Activated naive CD4-positive, alpha-beta T cell treated with anti-CD3 and anti-CD28 coated beads, Interleukin-2, amount 50 U/mL, for 72 hours (primary cell): ENCODE measurements at regions not wholly inside any gene's neighbourhood (a gene's known extent, or its start where the extent isn't known, plus 50 kb on each side); places are given as distances from the start of the nearest gene placed in this dataset.

Experiments used
- ATAC-seq, 2 donors: fragments of 150-1000 bp; cut with Tn5 transposase; 2 replicates each; pipeline ENCODE4 v1.10.0; 2021; ENCODE audit warnings: mild to moderate bottlenecking in 2 of 2, moderate library complexity in 2 of 2
- DNase-seq, 2 donors: peaks; one replicate each; pipeline ENCODE4 v3.0.0; 2021 to 2022; ENCODE audit warnings: low spot score in 2 of 2
- H3K27ac Mint-ChIP-seq, 2 donors: one replicate each; pipeline ENCODE4 v1.8.0; 2022; ENCODE audit warnings: mild to moderate bottlenecking in 2 of 2, mixed read lengths in 2 of 2
- H3K36me3 Mint-ChIP-seq, 2 donors: one replicate each; pipeline ENCODE4 v1.8.0; 2022; ENCODE audit warnings: mixed read lengths in 2 of 2
- H3K9me3 Mint-ChIP-seq, 2 donors: one replicate each; pipeline ENCODE4 v1.8.0; 2022; ENCODE audit warnings: mixed read lengths in 2 of 2

DNA sequence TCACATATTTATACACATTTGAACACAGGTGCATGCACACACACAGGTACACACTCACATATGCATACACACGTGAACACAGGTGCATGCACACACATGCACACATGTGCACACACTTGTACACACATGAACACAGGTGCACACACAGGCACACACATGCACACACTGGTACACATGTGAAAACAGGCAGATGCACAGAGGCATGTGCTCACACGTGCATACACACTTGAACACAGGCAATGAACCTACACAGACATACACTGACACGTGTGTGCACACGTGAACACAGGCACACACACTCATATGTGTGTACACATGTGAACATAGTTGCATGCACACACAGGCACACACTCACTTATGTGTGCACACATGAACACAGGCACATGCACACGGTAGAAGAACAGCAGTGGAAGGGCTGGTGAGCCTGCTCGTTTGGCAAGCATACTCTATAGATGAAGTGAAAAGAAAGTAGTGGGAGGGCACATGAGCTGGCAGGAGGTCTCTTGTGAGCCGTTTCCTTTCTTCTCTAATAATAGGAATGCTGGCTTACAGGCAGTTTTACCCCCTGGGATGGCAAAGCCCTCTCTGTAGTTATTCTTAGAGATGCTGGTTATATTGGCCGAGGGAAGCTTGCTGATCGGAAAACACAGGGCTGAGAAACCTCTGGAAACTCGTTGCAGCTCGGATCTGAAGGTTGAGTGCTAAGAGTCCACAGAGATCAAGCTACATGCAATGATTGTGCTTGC, 279.6 kb upstream of the CLNK start:
- no peak for ATAC-seq
- Mint-ChIP-seq H3K9me3 (peaks cover 9 to 13% of the 10 kb centered on the region in 2 donors), H3K27ac (no peak overlapping the region), H3K36me3 (no peaks in the 10 kb centered on the region)
- DNase-seq, result no peak

- Mint-ChIP-seq H3K36me3 (no peaks in the 10 kb centered on the region), H3K27ac (no peak overlapping the region), H3K9me3 (peaks cover 9 to 13% of the 10 kb centered on the region in 2 donors)
- no peak for ATAC-seq
- DNase-seq, result no peak
Measured at GRCh38 chr4:10963241-10963640, 278.7 kb upstream of the CLNK start.

DNA sequence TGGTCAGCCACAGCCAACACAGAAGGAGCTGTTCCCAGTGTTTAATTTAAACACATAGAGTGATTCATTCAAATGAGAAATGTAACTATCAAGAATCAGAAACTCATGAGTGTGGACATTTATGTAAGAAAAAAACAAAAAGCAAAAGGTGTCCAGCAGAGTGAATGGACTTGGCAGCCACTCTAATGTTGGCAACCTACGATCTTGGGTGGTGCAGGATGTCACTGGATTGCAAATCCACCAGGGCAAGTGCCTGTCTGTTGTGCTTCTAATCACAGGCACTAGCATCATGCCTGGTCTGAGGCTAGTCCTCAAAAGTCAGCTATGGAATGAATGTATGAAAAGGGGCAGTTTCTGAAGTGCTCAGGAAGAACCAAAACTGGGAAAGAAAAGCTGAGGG, 277.7 kb upstream of the CLNK start:
- ATAC-seq (no peak), DNase-seq (no peak)
- Mint-ChIP-seq H3K36me3 (no peaks in the 10 kb centered on the region), H3K9me3 (peaks cover 9 to 13% of the 10 kb centered on the region in 2 donors), H3K27ac (no peak overlapping the region)

DNA sequence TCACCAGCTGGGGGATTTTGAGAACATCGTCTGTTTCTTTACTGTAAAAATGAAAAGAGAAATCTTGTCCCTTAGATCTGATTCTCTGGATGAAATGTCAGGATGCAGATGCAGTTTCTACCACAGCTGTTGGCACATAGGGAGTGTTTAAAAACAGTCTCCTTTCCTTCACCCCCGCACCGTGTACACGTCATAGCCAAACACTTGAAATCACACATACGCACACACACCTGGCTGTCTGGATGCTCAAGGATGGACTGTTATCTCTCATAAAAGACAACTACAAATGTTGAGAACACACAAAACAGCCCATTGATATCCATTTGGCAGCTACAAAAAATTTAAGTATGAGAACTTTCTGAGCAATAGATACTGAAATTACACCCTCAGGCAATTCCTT, 275.8 kb upstream of the CLNK start:
- Mint-ChIP-seq H3K27ac (no peak overlapping the region), H3K9me3 (peaks cover 13% of the 10 kb centered on the region in 2 donors), H3K36me3 (no peaks in the 10 kb centered on the region)
- peak in 1 of 2 donors; percentile 54 for ATAC-seq
- DNase-seq, result no peak

DNA sequence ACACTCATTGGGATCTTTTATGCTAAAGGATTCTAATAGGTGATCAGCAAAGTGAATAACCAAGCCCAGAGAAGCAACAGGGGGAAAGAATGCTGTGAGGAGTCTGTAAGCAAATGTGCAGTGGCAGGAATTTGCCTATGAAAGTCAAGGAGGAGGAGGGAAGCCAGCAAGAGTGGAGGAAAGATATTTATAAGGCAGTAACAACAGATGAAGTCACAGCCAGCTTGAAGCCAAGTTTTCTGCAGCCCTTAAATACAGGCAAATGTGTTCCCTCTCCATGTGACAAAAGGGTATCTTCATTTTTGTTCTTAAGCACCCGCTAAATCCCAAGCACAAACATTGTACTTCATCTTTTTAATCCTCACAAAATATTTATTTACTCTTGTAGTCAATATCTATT, 275.0 kb upstream of the CLNK start:
- H3K9me3 Mint-ChIP-seq, result peaks cover 9 to 13% of the 10 kb centered on the region in 2 donors
- ATAC-seq (no peak), DNase-seq (no peak)
- no peaks in the 10 kb centered on the region for H3K36me3 Mint-ChIP-seq
- H3K27ac Mint-ChIP-seq, result no peak overlapping the region

- Mint-ChIP-seq H3K9me3 (peaks cover 2 to 5% of the 10 kb centered on the region in 2 donors), H3K27ac (no peak overlapping the region), H3K36me3 (no peaks in the 10 kb centered on the region)
- DNase-seq, result no peak
- no peak for ATAC-seq
Measured at GRCh38 chr4:10958226-10958856, 273.8 kb upstream of the CLNK start.

GRCh38 chr4:10951306-10951705, 266.7 kb upstream of the CLNK start:
- ATAC-seq, result no peak
- Mint-ChIP-seq H3K27ac (no peak overlapping the region), H3K9me3 (peaks cover 4 to 14% of the 10 kb centered on the region in 2 donors), H3K36me3 (no peaks in the 10 kb centered on the region)
- DNase-seq, result no peak

DNA sequence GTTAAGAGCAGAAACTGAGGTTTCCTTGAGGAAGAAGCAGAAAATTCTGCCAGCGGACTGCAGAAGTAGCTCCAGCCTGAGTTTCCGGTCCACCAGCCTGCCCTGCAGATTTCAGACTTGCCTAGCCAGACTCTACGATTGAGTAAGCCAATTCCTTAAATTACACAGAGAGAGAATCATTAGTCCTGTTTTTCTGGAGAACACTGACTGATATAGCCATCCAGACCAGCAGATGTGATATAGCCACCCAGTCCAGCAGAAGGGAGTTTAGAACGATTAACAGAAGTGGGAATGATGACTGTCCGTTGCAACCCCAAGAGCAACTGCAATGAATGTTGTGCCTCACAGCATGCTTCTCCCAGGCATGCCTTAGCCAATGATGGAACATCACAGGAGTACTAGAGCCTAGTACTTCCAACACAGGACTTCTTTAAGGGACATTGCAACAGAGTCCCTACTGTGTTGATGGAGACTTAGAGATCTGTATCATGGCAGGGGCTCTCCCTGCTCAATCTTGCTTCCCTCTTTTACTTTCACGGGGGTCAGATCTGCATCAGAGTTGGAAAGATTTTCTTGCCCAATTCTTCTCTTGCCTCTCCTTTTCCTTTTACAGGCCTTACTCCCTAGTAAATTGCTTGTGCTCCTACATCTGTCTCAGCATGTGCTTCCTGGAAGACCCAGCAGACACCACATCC, 264.6 kb upstream of the CLNK start:
- H3K36me3 Mint-ChIP-seq, result no peaks in the 10 kb centered on the region
- DNase-seq (no peak), ATAC-seq (no peak)
- peaks cover 3 to 19% of the 10 kb centered on the region in 2 donors for H3K9me3 Mint-ChIP-seq
- H3K27ac Mint-ChIP-seq, result no peak overlapping the region

GRCh38 chr4:10947898-10948297, 263.3 kb upstream of the CLNK start:
- no peak for DNase-seq
- no peak for ATAC-seq
- Mint-ChIP-seq H3K27ac (no peak overlapping the region), H3K9me3 (peaks cover 3 to 14% of the 10 kb centered on the region in 2 donors), H3K36me3 (no peaks in the 10 kb centered on the region)

DNA sequence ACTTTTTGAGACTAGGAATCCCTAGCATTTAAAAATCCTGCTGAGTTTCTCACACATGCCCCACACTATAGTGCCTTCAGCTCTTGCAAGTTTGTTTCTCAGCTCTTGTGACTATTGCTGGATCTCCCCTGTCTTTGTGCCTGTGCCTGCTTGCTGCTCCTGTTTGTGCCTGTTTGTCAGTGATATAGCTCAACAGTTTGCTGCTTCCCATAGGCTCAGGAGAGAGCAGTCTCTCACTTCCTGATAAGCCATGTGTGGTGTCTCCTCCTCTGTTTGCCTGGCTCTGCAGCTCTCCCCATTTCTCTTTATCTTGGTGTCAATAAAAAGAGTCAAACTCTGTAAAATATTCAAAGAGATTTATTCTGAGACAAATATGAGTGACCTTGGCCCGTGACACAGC, 259.8 kb upstream of the CLNK start:
- Mint-ChIP-seq H3K9me3 (peaks cover 14 to 25% of the 10 kb centered on the region in 2 donors), H3K27ac (no peak overlapping the region), H3K36me3 (peaks cover 8 to 10% of the 10 kb centered on the region in 2 donors)
- DNase-seq, result no peak
- ATAC-seq, result no peak

- ATAC-seq (no peak), DNase-seq (no peak)
- Mint-ChIP-seq H3K9me3 (peaks cover 14 to 26% of the 10 kb centered on the region in 2 donors), H3K36me3 (peaks cover 8 to 11% of the 10 kb centered on the region in 2 donors), H3K27ac (no peak overlapping the region)
Measured at GRCh38 chr4:10942156-10942555, 257.6 kb upstream of the CLNK start.

GRCh38 chr4:10929818-10930217, 245.2 kb upstream of the CLNK start:
- Mint-ChIP-seq H3K36me3 (no peaks in the 10 kb centered on the region), H3K27ac (no peak overlapping the region), H3K9me3 (peaks cover 0 to 3% of the 10 kb centered on the region in 2 donors)
- DNase-seq (no peak), ATAC-seq (peak in 1 of 2 donors; percentile 13)

GRCh38 chr4:10925996-10926395, 241.4 kb upstream of the CLNK start:
- DNase-seq (no peak), ATAC-seq (no peak)
- Mint-ChIP-seq H3K27ac (no peak overlapping the region), H3K36me3 (no peaks in the 10 kb centered on the region), H3K9me3 (peaks cover 0 to 3% of the 10 kb centered on the region in 2 donors)

GRCh38 chr4:10924274-10924673, 239.7 kb upstream of the CLNK start:
- no peaks in the 10 kb centered on the region for H3K36me3 Mint-ChIP-seq
- H3K9me3 Mint-ChIP-seq, result no peaks in the 10 kb centered on the region
- ATAC-seq (no peak), DNase-seq (no peak)
- H3K27ac Mint-ChIP-seq, result no peak overlapping the region

GRCh38 chr4:10917566-10917965, 233.0 kb upstream of the CLNK start:
- H3K9me3 Mint-ChIP-seq, result no peaks in the 10 kb centered on the region
- H3K27ac Mint-ChIP-seq, result no peak overlapping the region
- ATAC-seq, result no peak

DNA sequence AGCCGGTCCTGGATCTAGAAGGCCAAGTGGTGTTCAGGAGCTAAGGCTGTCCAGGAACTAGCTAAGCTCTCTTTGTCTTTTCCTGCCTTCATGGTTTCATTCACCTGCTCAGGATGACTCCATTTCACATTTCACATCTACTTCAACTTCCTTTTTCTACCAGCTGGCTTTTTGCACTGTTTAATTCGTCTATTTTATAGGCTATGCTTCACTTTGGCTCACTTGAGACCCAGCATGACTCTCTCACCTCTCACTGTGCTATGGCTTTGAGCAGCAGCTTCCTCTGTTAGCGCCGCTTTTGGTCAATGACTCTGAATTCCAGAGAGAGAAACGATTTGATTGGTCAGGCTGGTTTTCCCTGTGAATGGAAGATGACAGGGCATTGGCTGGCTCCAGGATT, 213.5 kb upstream of the CLNK start:
- Mint-ChIP-seq H3K36me3 (peaks cover 0 to 5% of the 10 kb centered on the region in 2 donors), H3K27ac (no peak overlapping the region), H3K9me3 (peaks cover 0 to 7% of the 10 kb centered on the region in 2 donors)
- no peak for ATAC-seq
- DNase-seq, result no peak

More at GRCh38 chr4:10917566-10917965, 233.0 kb upstream of the CLNK start:
- no peaks in the 10 kb centered on the region for H3K36me3 Mint-ChIP-seq
- no peak for DNase-seq

GRCh38 chr4:10897076-10897475, 212.5 kb upstream of the CLNK start:
- no peak overlapping the region for H3K27ac Mint-ChIP-seq
- DNase-seq, result no peak
- H3K36me3 Mint-ChIP-seq, result peaks cover 0 to 5% of the 10 kb centered on the region in 2 donors

More at GRCh38 chr4:10897076-10897475, 212.5 kb upstream of the CLNK start:
- ATAC-seq, result no peak
- peaks cover 0 to 7% of the 10 kb centered on the region in 2 donors for H3K9me3 Mint-ChIP-seq
